H1 (cell line): ENCODE measurements at regions not wholly inside any gene's neighbourhood (a gene's known extent, or its start where the extent isn't known, plus 50 kb on each side); places are given as distances from the start of the nearest gene placed in this dataset.

Experiments used
- CTCF ChIA-PET: fragments of 300-600 bp; sonication (Branson Sonifier 250); formaldehyde crosslinking; loops from one replicate; lab custom pipeline; 2021; ENCODE audit not compliant: partially characterized antibody; lab: Charles Lee
- POLR2A ChIA-PET: fragments of 300-600 bp; sonication (Branson Sonifier 250); formaldehyde crosslinking; loops from one replicate; lab custom pipeline; 2021; ENCODE audit warnings: inconsistent platforms; ENCODE audit not compliant: partially characterized antibody; lab: Charles Lee
- DNase-seq, 2 experiments: peaks; one replicate each; pipeline versions ENCODE4 v3.0.0 to v3.0.0-alpha.2; 2010 to 2022; ENCODE audit warnings: low spot score in 2 of 2, low read depth in 1 of 2, mixed read lengths in 1 of 2
- FAIRE-seq: peaks from 2 replicates; lab custom pipeline; 2011; peaks lifted over from hg19 to GRCh38; lab: Jason Lieb, UNC
- H2AFZ ChIP-seq: 2 replicates; pipeline ENCODE4 v1.8.1; 2012; ENCODE audit warnings: low read length, inconsistent platforms
- H2AK5ac ChIP-seq: 2 replicates; pipeline ENCODE4 v1.6.1; 2013; ENCODE audit warnings: low read depth, low read length
- H2BK120ac ChIP-seq: replicated peaks from 2 replicates; pipeline ENCODE3; 2013; ENCODE audit warnings: low read depth, low read length, inconsistent platforms
- H2BK12ac ChIP-seq: 2 replicates; pipeline ENCODE4 v1.6.1; 2013; ENCODE audit warnings: low read depth, low read length
- H2BK15ac ChIP-seq: 2 replicates; pipeline ENCODE4 v1.6.1; 2013; ENCODE audit warnings: low read length
- H2BK20ac ChIP-seq: 2 replicates; pipeline ENCODE4 v1.6.1; 2013; ENCODE audit warnings: low read length
- H2BK5ac ChIP-seq: 2 replicates; pipeline ENCODE4 v1.6.1; 2013; ENCODE audit warnings: low read depth, low read length
- H3K14ac ChIP-seq: 2 replicates; pipeline ENCODE4 v1.6.1; 2013; ENCODE audit warnings: inconsistent platforms; ENCODE audit not compliant: insufficient read length
- H3K18ac ChIP-seq: 2 replicates; pipeline ENCODE4 v1.6.1; 2013; ENCODE audit warnings: low read length; ENCODE audit errors: extremely low read depth
- H3K23ac ChIP-seq: 2 replicates; pipeline ENCODE4 v1.6.1; 2013; ENCODE audit warnings: inconsistent platforms; ENCODE audit not compliant: insufficient read length
- H3K23me2 ChIP-seq: 2 replicates; pipeline ENCODE4 v1.6.1; 2013; ENCODE audit warnings: low read depth, low read length
- H3K27ac ChIP-seq: 2 replicates; pipeline ENCODE4 v1.6.1; 2011; ENCODE audit warnings: low read depth, low read length, inconsistent platforms
- H3K27me3 ChIP-seq, 4 experiments: replicated peaks in 1 of 4; 1 replicate in 1 of 4; 2 replicates in 3 of 4; pipeline versions ENCODE4 v1.6.1 to v1.8.1; 2011 to 2013; ENCODE audit warnings: low read length in 3 of 4, mild to moderate bottlenecking in 3 of 4, inconsistent platforms in 2 of 4, mixed read lengths in 2 of 4, moderate library complexity in 1 of 4; ENCODE audit not compliant: control insufficient read depth in 3 of 4, insufficient read depth in 3 of 4; ENCODE audit errors: extremely low read depth in 1 of 4
- H3K36me3 ChIP-seq, 4 experiments: 2 replicates each; pipeline versions ENCODE4 v1.6.1 to v1.8.1; 2011 to 2013; ENCODE audit warnings: mild to moderate bottlenecking in 4 of 4, low read length in 3 of 4, moderate library complexity in 2 of 4, control low read depth in 1 of 4, inconsistent platforms in 1 of 4; ENCODE audit not compliant: insufficient read depth in 4 of 4, control insufficient read depth in 2 of 4
- H3K4ac ChIP-seq: replicated peaks from 2 replicates; pipeline ENCODE3; 2013; ENCODE audit warnings: low read length, low read depth, mixed read lengths, inconsistent platforms; ENCODE audit not compliant: insufficient read length
- H3K4me1 ChIP-seq, 4 experiments: replicated peaks in 1 of 4; 1 replicate in 1 of 4; 2 replicates in 3 of 4; pipeline versions ENCODE4 v1.6.1 to v1.8.1; 2011 to 2013; ENCODE audit warnings: low read length in 3 of 4, inconsistent platforms in 2 of 4, mixed read lengths in 1 of 4; ENCODE audit not compliant: insufficient read depth in 4 of 4, control insufficient read depth in 3 of 4
- H3K4me2 ChIP-seq, 2 experiments: 2 replicates each; pipeline versions ENCODE4 v1.6.1 to v1.8.1; 2011 to 2013; ENCODE audit warnings: low read depth in 2 of 2, low read length in 2 of 2, control low read depth in 1 of 2, inconsistent platforms in 1 of 2, mild to moderate bottlenecking in 1 of 2; ENCODE audit not compliant: insufficient read depth in 1 of 2
- H3K4me3 ChIP-seq, 4 experiments: fragments of 200-600, 300-600 bp in 1 of 4; sonication (generic), shearing (Covaris generic), sonication (Bioruptor Twin) in 1 of 4; 2 replicates each; pipeline versions ENCODE4 v1.5.1 to v1.8.1; 2011 to 2016; ENCODE audit warnings: low read length in 4 of 4, low read depth in 3 of 4, control low read depth in 2 of 4, inconsistent platforms in 2 of 4, mild to moderate bottlenecking in 2 of 4, mixed read lengths in 1 of 4, moderate library complexity in 1 of 4; ENCODE audit not compliant: insufficient read depth in 2 of 4; ENCODE audit errors: extremely low read depth in 1 of 4
- H3K56ac ChIP-seq: replicated peaks from 2 replicates; pipeline ENCODE3; 2013; ENCODE audit warnings: low read depth, mild to moderate bottlenecking, mixed read lengths, low read length, inconsistent platforms; ENCODE audit not compliant: insufficient read length
- H3K79me1 ChIP-seq: 2 replicates; pipeline ENCODE4 v1.6.1; 2013; ENCODE audit warnings: low read depth, low read length, control low read depth
- H3K79me2 ChIP-seq, 2 experiments: 2 replicates each; pipeline versions ENCODE4 v1.6.1 to v1.8.1; 2012 to 2013; ENCODE audit warnings: low read length in 2 of 2, mild to moderate bottlenecking in 2 of 2, inconsistent platforms in 1 of 2; ENCODE audit not compliant: insufficient read depth in 2 of 2, control insufficient read depth in 1 of 2
- H3K9ac ChIP-seq, 4 experiments: replicated peaks in 1 of 4; 1 replicate in 1 of 4; 2 replicates in 3 of 4; pipeline versions ENCODE4 v1.6.1 to v1.8.1; 2011 to 2013; ENCODE audit warnings: low read depth in 3 of 4, low read length in 3 of 4, control low read depth in 2 of 4, mild to moderate bottlenecking in 2 of 4, moderate library complexity in 2 of 4, inconsistent platforms in 1 of 4; ENCODE audit errors: extremely low read depth in 1 of 4
- H3K9me3 ChIP-seq, 2 experiments: 2 replicates each; pipeline versions ENCODE4 v1.6.1 to v1.8.1; 2012 to 2013; ENCODE audit warnings: mild to moderate bottlenecking in 2 of 2, moderate library complexity in 2 of 2, control low read depth in 1 of 2, inconsistent platforms in 1 of 2, low read depth in 1 of 2, low read length in 1 of 2, mixed read lengths in 1 of 2; ENCODE audit not compliant: insufficient read depth in 2 of 2
- H4K20me1 ChIP-seq, 2 experiments: replicated peaks in 1 of 2; 2 replicates each; pipeline versions ENCODE3 to v1.8.1; 2011 to 2013; ENCODE audit warnings: inconsistent platforms in 2 of 2, low read length in 2 of 2, mild to moderate bottlenecking in 1 of 2; ENCODE audit not compliant: insufficient read depth in 2 of 2, control insufficient read depth in 1 of 2
- H4K5ac ChIP-seq: 2 replicates; pipeline ENCODE4 v1.6.1; 2013; ENCODE audit warnings: low read length, low read depth, mixed read lengths, inconsistent platforms; ENCODE audit not compliant: insufficient read length
- H4K8ac ChIP-seq: 2 replicates; pipeline ENCODE4 v1.8.0; 2013; ENCODE audit warnings: mild to moderate bottlenecking, moderate library complexity, low read length, inconsistent platforms; ENCODE audit not compliant: insufficient read depth; ENCODE audit errors: extremely low read depth
- H4K91ac ChIP-seq: replicated peaks from 2 replicates; pipeline ENCODE3; 2013; ENCODE audit warnings: low read length, mixed read lengths, inconsistent platforms; ENCODE audit not compliant: insufficient read length
- ASH2L ChIP-seq: fragments of 200-600, 300-600 bp; sonication (generic); IDR thresholded peaks from one replicate; pipeline ENCODE4 v1.7.1; 2017; ENCODE audit warnings: low read length
- BRCA1 ChIP-seq: IDR thresholded peaks from 2 replicates; pipeline ENCODE4 v1.6.1; 2012; ENCODE audit warnings: low read depth, low read length, improper control_type of control experiment
- CBX8 ChIP-seq: fragments of 300-800, 300-1000 bp; sonication (generic); IDR thresholded peaks from 2 replicates; pipeline ENCODE4 v1.7.1; 2016; ENCODE audit warnings: low read depth, low read length, borderline replicate concordance
- CHD2 ChIP-seq: IDR thresholded peaks from 2 replicates; pipeline ENCODE4 v1.6.1; 2012; ENCODE audit warnings: low read length, improper control_type of control experiment
- HDAC2 ChIP-seq, 2 experiments: fragments of 300-600 bp in 1 of 2; sonication (generic) in 1 of 2; IDR thresholded peaks; 2 replicates each; pipeline ENCODE4 v1.6.1; 2011 to 2012; ENCODE audit warnings: low read depth in 2 of 2, low read length in 2 of 2, mild to moderate bottlenecking in 2 of 2, moderate library complexity in 2 of 2, borderline replicate concordance in 1 of 2, inconsistent platforms in 1 of 2
- JUND ChIP-seq: IDR thresholded peaks from 2 replicates; pipeline ENCODE4 v1.6.1; 2011; ENCODE audit warnings: mild to moderate bottlenecking, improper control_type of control experiment, low read length
- KDM1A ChIP-seq: fragments of 200-600, 300-600 bp; sonication (generic); IDR thresholded peaks from 2 replicates; pipeline ENCODE4 v1.7.1; 2016; ENCODE audit warnings: mild to moderate bottlenecking, low read length, borderline replicate concordance
- MAX ChIP-seq: IDR thresholded peaks from 2 replicates; pipeline ENCODE4 v1.6.1; 2012; ENCODE audit warnings: inconsistent platforms
- NANOG ChIP-seq: IDR thresholded peaks from 2 replicates; pipeline ENCODE4 v1.6.1; 2011; ENCODE audit warnings: low read length, low read depth, mild to moderate bottlenecking, inconsistent platforms; ENCODE audit not compliant: insufficient read depth, poor library complexity, severe bottlenecking
- PHF8 ChIP-seq: fragments of 200-600 bp; sonication (generic); conservative IDR thresholded peaks from 2 replicates; pipeline ENCODE4 v1.7.1; 2012; ENCODE audit warnings: low read depth, mild to moderate bottlenecking, inconsistent platforms, low read length, moderate library complexity
- RFX5 ChIP-seq: IDR thresholded peaks from 2 replicates; pipeline ENCODE4 v1.6.1; 2011; ENCODE audit warnings: low read depth, low read length, improper control_type of control experiment, borderline replicate concordance
- RXRA ChIP-seq: IDR thresholded peaks from 2 replicates; pipeline ENCODE4 v1.6.1; 2011; ENCODE audit warnings: low read depth, mild to moderate bottlenecking, low read length, moderate library complexity; ENCODE audit not compliant: insufficient read depth
- SIX5 ChIP-seq: IDR thresholded peaks from 2 replicates; pipeline ENCODE4 v1.6.1; 2011; ENCODE audit warnings: mild to moderate bottlenecking, low read depth, low read length
- SUZ12 ChIP-seq: fragments of 200-600 bp; sonication (generic); IDR thresholded peaks from 2 replicates; pipeline ENCODE4 v1.6.1; 2012; ENCODE audit warnings: mild to moderate bottlenecking, inconsistent platforms, low read length, moderate library complexity, mixed read lengths
- TBP ChIP-seq: IDR thresholded peaks from 2 replicates; pipeline ENCODE4 v1.6.1; 2011; ENCODE audit warnings: low read depth, low read length, improper control_type of control experiment
- WGBS, 2 experiments: shearing (Covaris generic) in 1 of 2; methylation state at CpG; one replicate each; pipeline versions ENCODE4 v1.1.6 to v1.1.7; 2013 to 2015; ENCODE audit warnings: low lambda C conversion rate in 2 of 2, mixed read lengths in 2 of 2, inconsistent platforms in 1 of 2, low coverage in 1 of 2, missing lambda C conversion rate in 1 of 2; ENCODE audit not compliant: insufficient replicate concordance in 2 of 2, insufficient coverage in 1 of 2, insufficient read length in 1 of 2; ENCODE audit errors: extremely low coverage in 1 of 2, missing lambda C conversion rate in 1 of 2; 5-methylcytosine and 5-hydroxymethylcytosine counted together

GRCh38 chr13:24610956-24611355, 69.3 kb upstream of the ATP12A start:
- Histone ChIP-seq H3K79me1 (no peaks in the 10 kb centered on the region), H2AFZ (no peak overlapping the region), H2BK15ac (no peak overlapping the region), H3K23me2 (0 out of 2 replicates have a peak, but pooled peaks cover 3% of the 10 kb centered on the region), H3K4me3 (no peak overlapping the region), H3K14ac (no peak overlapping the region), H3K18ac (no peak overlapping the region), H3K36me3 (no peaks in the 10 kb centered on the region), H4K20me1 (no peaks in the 10 kb centered on the region), H3K23ac (no peak overlapping the region), H3K79me2 (no peaks in the 10 kb centered on the region), H3K27me3 (0 out of 7 replicates have a peak, but pooled peaks cover 0 to 4% (median 0%) of the 10 kb centered on the region in 4 experiments), H3K9me3 (no peaks in the 10 kb centered on the region), H2BK12ac (no peak overlapping the region), H3K56ac (no peak overlapping the region), H4K5ac (no peak overlapping the region), H2BK20ac (no peak overlapping the region), H4K8ac (no peak overlapping the region), H2BK120ac (no peak overlapping the region), H3K4me2 (no peak overlapping the region), H3K27ac (no peak overlapping the region), H3K9ac (no peak overlapping the region), H3K4ac (no peak overlapping the region), H3K4me1 (peaks cover 0 to 3% (median 2%) of the 10 kb centered on the region in 4 experiments; a peak in 3 of 7 replicates), H2AK5ac (no peak overlapping the region), H2BK5ac (no peak overlapping the region), H4K91ac (no peak overlapping the region)
- ChIA-PET CTCF (interaction anchor here (1.2 to 13.2 kb wide), 2 partner anchors 15 to 116 kb away, joined by 3 to 141 read pairs; no protein-coding TSS in a partner anchor), POLR2A (no interaction called here)
- DNase-seq, result no peak
- 76% methylated on average over 3 of the region's 3 CpGs; no CpG with 5 or more reads in 1 of the 2 experiments for WGBS, 2 experiments
- no peak for FAIRE-seq
- no peak for TF ChIP-seq KDM1A
- no peak for TF ChIP-seq HDAC2 (IDR thresholded peaks at IDR 0.05; ENCODE audit: borderline replicate concordance in 1 of 2, low read depth in 2 of 2, low read length in 2 of 2)
- no peak for TF ChIP-seq PHF8
- TF ChIP-seq JUND, result no peak
- TF ChIP-seq CHD2, result no peak
- TF ChIP-seq SIX5, result no peak
- no peak for TF ChIP-seq ASH2L
- no peak for TF ChIP-seq RFX5
- TF ChIP-seq RXRA, result no peak
- TF ChIP-seq NANOG, result no peak
- TF ChIP-seq TBP, result no peak
- no peak for TF ChIP-seq MAX
- no peak for TF ChIP-seq CBX8
- no peak for TF ChIP-seq BRCA1
- TF ChIP-seq SUZ12, result no peak
